ENCODE measurements at regions not wholly inside any gene's neighbourhood (a gene's known extent, or its start where the extent isn't known, plus 50 kb on each side); places are given as distances from the start of the nearest gene placed in this dataset.
A peak's percentile ranks its signal among the peaks of the same experiment; 100 is the strongest.

- no peak for ATAC-seq
- intact Hi-C loops (cut with micrococcal nuclease; ENCODE audit: unreplicated experiment) (no loop called here), in situ Hi-C loops (cut with HindIII; ENCODE audit: low pct_unique_long_range_greater_than_20kb, low sequenced_read_pairs) (no loop called here)
- no peak for DNase-seq (ENCODE audit: low read depth, low spot score)
- BruUV-seq (replicated peaks), result no TSS peak
- H3K27me3 ChIP-seq (ENCODE audit: control insufficient read depth, insufficient read depth, low read length), result no peaks in the 10 kb centered on the region
- TF ChIP-seq SIN3A (IDR thresholded peaks at IDR 0.05; ENCODE audit: borderline replicate concordance, insufficient read depth, low read depth, low read length) (no peak), POLR2AphosphoS5 (IDR thresholded peaks at IDR 0.05; ENCODE audit: low read depth, low read length) (no peak), TCF7L2 (IDR thresholded peaks at IDR 0.05; ENCODE audit: low read depth, low read length) (no peak), CTCF (IDR thresholded peaks at IDR 0.05) (no peak)
- TF ChIP-seq, protein P1, sequence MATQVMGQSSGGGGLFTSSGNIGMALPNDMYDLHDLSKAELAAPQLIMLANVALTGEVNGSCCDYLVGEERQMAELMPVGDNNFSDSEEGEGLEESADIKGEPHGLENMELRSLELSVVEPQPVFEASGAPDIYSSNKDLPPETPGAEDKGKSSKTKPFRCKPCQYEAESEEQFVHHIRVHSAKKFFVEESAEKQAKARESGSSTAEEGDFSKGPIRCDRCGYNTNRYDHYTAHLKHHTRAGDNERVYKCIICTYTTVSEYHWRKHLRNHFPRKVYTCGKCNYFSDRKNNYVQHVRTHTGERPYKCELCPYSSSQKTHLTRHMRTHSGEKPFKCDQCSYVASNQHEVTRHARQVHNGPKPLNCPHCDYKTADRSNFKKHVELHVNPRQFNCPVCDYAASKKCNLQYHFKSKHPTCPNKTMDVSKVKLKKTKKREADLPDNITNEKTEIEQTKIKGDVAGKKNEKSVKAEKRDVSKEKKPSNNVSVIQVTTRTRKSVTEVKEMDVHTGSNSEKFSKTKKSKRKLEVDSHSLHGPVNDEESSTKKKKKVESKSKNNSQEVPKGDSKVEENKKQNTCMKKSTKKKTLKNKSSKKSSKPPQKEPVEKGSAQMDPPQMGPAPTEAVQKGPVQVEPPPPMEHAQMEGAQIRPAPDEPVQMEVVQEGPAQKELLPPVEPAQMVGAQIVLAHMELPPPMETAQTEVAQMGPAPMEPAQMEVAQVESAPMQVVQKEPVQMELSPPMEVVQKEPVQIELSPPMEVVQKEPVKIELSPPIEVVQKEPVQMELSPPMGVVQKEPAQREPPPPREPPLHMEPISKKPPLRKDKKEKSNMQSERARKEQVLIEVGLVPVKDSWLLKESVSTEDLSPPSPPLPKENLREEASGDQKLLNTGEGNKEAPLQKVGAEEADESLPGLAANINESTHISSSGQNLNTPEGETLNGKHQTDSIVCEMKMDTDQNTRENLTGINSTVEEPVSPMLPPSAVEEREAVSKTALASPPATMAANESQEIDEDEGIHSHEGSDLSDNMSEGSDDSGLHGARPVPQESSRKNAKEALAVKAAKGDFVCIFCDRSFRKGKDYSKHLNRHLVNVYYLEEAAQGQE (IDR thresholded peaks at IDR 0.05; ENCODE audit: insufficient read depth in 1 of 2, low read depth in 2 of 2, low read length in 1 of 2), result no peak
- POLR2A ChIA-PET, result no interaction called here
- CTCF ChIA-PET, result no interaction called here
- no peaks in the 10 kb centered on the region for H3K36me3 ChIP-seq (ENCODE audit: control insufficient read depth, insufficient read depth, low read length)
- no peaks in the 10 kb centered on the region for H3K4me1 ChIP-seq (ENCODE audit: control insufficient read depth, insufficient read depth, low read length)
- H3K27ac ChIP-seq (ENCODE audit: low read length), result no peak overlapping the region
- H3K4me3 ChIP-seq (ENCODE audit: low read depth in 2 of 2, low read length in 2 of 2), result no peak overlapping the region
- H3K9me3 ChIP-seq (ENCODE audit: control insufficient read depth, insufficient read depth, low read depth, low read length), result no peaks in the 10 kb centered on the region
Measured at GRCh38 chr2:145488571-145488970, 968.7 kb upstream of the ZEB2 start.

- no peaks in the 10 kb centered on the region for H3K36me3 ChIP-seq (ENCODE audit: control insufficient read depth, insufficient read depth, low read length)
- TF ChIP-seq CTCF (IDR thresholded peaks at IDR 0.05) (no peak; the same call in 1 of the 2 replicates), SIN3A (IDR thresholded peaks at IDR 0.05; ENCODE audit: borderline replicate concordance, insufficient read depth, low read depth, low read length) (no peak), TCF7L2 (IDR thresholded peaks at IDR 0.05; ENCODE audit: low read depth, low read length) (no peak), POLR2AphosphoS5 (IDR thresholded peaks at IDR 0.05; ENCODE audit: low read depth, low read length) (no peak)
- TF ChIP-seq, protein P1 (IDR thresholded peaks at IDR 0.05; ENCODE audit: insufficient read depth in 1 of 2, low read depth in 2 of 2, low read length in 1 of 2), result no peak
- H3K4me3 ChIP-seq (ENCODE audit: low read depth in 2 of 2, low read length in 2 of 2), result no peak overlapping the region
- in situ Hi-C loops (cut with HindIII; ENCODE audit: low pct_unique_long_range_greater_than_20kb, low sequenced_read_pairs), result no loop called here
- H3K27me3 ChIP-seq (ENCODE audit: control insufficient read depth, insufficient read depth, low read length), result no peaks in the 10 kb centered on the region
- ChIA-PET CTCF (no interaction called here), POLR2A (no interaction called here)
- peak; percentile 2 for DNase-seq (ENCODE audit: low read depth, low spot score)
- no peaks in the 10 kb centered on the region for H3K4me1 ChIP-seq (ENCODE audit: control insufficient read depth, insufficient read depth, low read length)
- ATAC-seq, result no peak
- intact Hi-C loops (cut with micrococcal nuclease; ENCODE audit: unreplicated experiment), result no loop called here
- no TSS peak for BruUV-seq (replicated peaks)
- H3K9me3 ChIP-seq (ENCODE audit: control insufficient read depth, insufficient read depth, low read depth, low read length), result no peaks in the 10 kb centered on the region
- no peak overlapping the region for H3K27ac ChIP-seq (ENCODE audit: low read length)
Measured at GRCh38 chr2:145484448-145485097, 964.7 kb upstream of the ZEB2 start.
